ENCODE measurements at regions not wholly inside any gene's neighbourhood (a gene's known extent, or its start where the extent isn't known, plus 50 kb on each side); places are given as distances from the start of the nearest gene placed in this dataset.

DNA sequence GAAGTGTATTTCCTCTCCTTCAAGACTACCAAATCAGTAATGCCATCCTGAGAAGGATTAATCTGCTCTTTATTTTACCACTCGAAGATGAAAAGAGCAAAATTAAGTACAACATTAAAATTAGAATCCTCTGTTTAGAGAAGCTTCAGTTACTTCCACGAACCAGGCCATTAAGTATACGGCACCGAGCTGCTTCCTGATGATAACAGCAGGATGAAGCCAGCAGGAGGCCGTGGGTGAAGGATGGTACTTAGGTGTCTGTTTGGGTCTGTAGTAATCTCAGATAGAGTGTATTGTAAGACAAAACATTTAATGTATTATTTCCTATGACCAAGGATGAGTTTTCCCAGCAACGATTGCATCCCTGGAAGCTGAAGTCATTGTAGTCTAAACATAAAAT lies 362.8 kb downstream of the SFMBT2 start:
- no peak overlapping the region for H3T11ph ChIP-seq (ENCODE audit: low read length)
- no peaks in the 10 kb centered on the region for H3K79me2 ChIP-seq (ENCODE audit: insufficient read depth, low read length)
- no peak overlapping the region for H3K4me3 Mint-ChIP-seq
- H2AFZ ChIP-seq (ENCODE audit: low read length): no peak overlapping the region
- H3K27me3 Mint-ChIP-seq (ENCODE audit: low read depth): peaks cover 2% of the 10 kb centered on the region
- no peak overlapping the region for H2BK12ac ChIP-seq (ENCODE audit: insufficient read length, low read depth, low read length)
- H3K9ac ChIP-seq (ENCODE audit: extremely low read depth, insufficient read length, low read length): no peak overlapping the region
- no CpG with 5 or more reads among the region's 6 CpGs for WGBS (ENCODE audit: extremely low coverage, insufficient read length, low lambda C conversion rate)
- H3K27ac ChIP-seq (ENCODE audit: insufficient read length, low read depth, low read length): no peak overlapping the region
- no peak overlapping the region for H2BK5ac ChIP-seq (ENCODE audit: insufficient read length, low read length)
- no peaks in the 10 kb centered on the region; a peak in 2 of 7 replicates for H3K36me3 Mint-ChIP-seq (ENCODE audit: insufficient read depth in 1 of 3, low read depth in 3 of 3)
- H4K8ac ChIP-seq (replicated peaks; ENCODE audit: insufficient read length, low read depth, low read length): no peak overlapping the region
- peaks cover 4 to 12% of the 10 kb centered on the region in 2 experiments for H3K9me3 Mint-ChIP-seq
- no peak overlapping the region for H3K4me2 ChIP-seq (ENCODE audit: insufficient read depth, insufficient read length, low read length)
- no peak overlapping the region for H2BK20ac ChIP-seq (ENCODE audit: low read depth, low read length, poor library complexity, severe bottlenecking)
- H3K4ac ChIP-seq (ENCODE audit: low read depth, low read length): no peak overlapping the region
- no peak overlapping the region for H3K18ac ChIP-seq (ENCODE audit: insufficient read length, low read depth, low read length)
- H2AK5ac ChIP-seq (ENCODE audit: insufficient read length, low read length): no peak overlapping the region
- TF ChIP-seq, protein P1, sequence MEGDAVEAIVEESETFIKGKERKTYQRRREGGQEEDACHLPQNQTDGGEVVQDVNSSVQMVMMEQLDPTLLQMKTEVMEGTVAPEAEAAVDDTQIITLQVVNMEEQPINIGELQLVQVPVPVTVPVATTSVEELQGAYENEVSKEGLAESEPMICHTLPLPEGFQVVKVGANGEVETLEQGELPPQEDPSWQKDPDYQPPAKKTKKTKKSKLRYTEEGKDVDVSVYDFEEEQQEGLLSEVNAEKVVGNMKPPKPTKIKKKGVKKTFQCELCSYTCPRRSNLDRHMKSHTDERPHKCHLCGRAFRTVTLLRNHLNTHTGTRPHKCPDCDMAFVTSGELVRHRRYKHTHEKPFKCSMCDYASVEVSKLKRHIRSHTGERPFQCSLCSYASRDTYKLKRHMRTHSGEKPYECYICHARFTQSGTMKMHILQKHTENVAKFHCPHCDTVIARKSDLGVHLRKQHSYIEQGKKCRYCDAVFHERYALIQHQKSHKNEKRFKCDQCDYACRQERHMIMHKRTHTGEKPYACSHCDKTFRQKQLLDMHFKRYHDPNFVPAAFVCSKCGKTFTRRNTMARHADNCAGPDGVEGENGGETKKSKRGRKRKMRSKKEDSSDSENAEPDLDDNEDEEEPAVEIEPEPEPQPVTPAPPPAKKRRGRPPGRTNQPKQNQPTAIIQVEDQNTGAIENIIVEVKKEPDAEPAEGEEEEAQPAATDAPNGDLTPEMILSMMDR (conservative IDR thresholded peaks at IDR 0.05): no peak
- no peaks in the 10 kb centered on the region for H3K27me3 ChIP-seq (ENCODE audit: insufficient read depth, low read length)
- no peak overlapping the region for H3K27ac Mint-ChIP-seq
- H4K91ac ChIP-seq (ENCODE audit: insufficient read length, low read depth, low read length): no peak overlapping the region
- no peak overlapping the region for H2BK120ac ChIP-seq (ENCODE audit: low read depth, low read length, poor library complexity, severe bottlenecking)
- H3K56ac ChIP-seq (ENCODE audit: insufficient read length, low read depth, low read length): no peak overlapping the region
- H2BK15ac ChIP-seq (ENCODE audit: low read depth, low read length): no peak overlapping the region
- H3K23ac ChIP-seq (ENCODE audit: insufficient read length, low read depth, low read length): no peak overlapping the region
- H4K20me1 ChIP-seq (ENCODE audit: control insufficient read depth, insufficient read depth, insufficient read length): no peaks in the 10 kb centered on the region
- no peak for DNase-seq
- H3K9me3 ChIP-seq (ENCODE audit: control insufficient read depth, low read depth, low read length): no peaks in the 10 kb centered on the region
- no peaks in the 10 kb centered on the region for H3K4me1 ChIP-seq (ENCODE audit: insufficient read depth, low read length)
- no peak overlapping the region for H3K14ac ChIP-seq (ENCODE audit: insufficient read depth, low read length)
- H3K4me1 Mint-ChIP-seq: peaks cover 0 to under 1% of the 10 kb centered on the region in 2 experiments; a peak in 2 of 4 replicates
- no peaks in the 10 kb centered on the region for H3K79me1 ChIP-seq (ENCODE audit: insufficient read depth, low read depth, low read length, poor library complexity, severe bottlenecking)
- H4K5ac ChIP-seq (ENCODE audit: insufficient read length, low read depth, low read length): no peak overlapping the region
- no peaks in the 10 kb centered on the region for H3K23me2 ChIP-seq (ENCODE audit: insufficient read length, low read depth, low read length, poor library complexity, severe bottlenecking)

Data from H9 (cell line).